GM12878 (cell line): ENCODE measurements at regions not wholly inside any gene's neighbourhood (a gene's known extent, or its start where the extent isn't known, plus 50 kb on each side); places are given as distances from the start of the nearest gene placed in this dataset.

Experiments used
- ATAC-seq: fragments of 200-7000 bp; cut with Tn5 transposase; 3 replicates; pipeline ENCODE4 v1.9.1; 2020; ENCODE audit warnings: mild to moderate bottlenecking, moderate library complexity
- BruUV-seq: library from RNA; stranded (reverse); fragments of 400-500 nt; replicated peaks from 2 replicates; lab custom pipeline; 2021; lab: Mats Ljungman, UMichigan
- CTCF ChIA-PET: fragments of 300-600 bp; sonication (Branson Sonifier 250); formaldehyde crosslinking; extraction: SDS; loops from one replicate; lab custom pipeline; 2021; ENCODE audit warnings: inconsistent platforms; lab: Yijun Ruan, JAX
- POLR2A ChIA-PET: fragments of 350-600 bp; formaldehyde crosslinking; extraction: SDS; loops from one replicate; lab custom pipeline; 2021; ENCODE audit warnings: inconsistent platforms; lab: Charles Lee
- RAD21 ChIA-PET: fragments of 300-600 bp; sonication (Branson Sonifier 250); formaldehyde crosslinking; loops from one replicate; lab custom pipeline; 2023; ENCODE audit warnings: antibody characterized with exemption; ENCODE audit not compliant: unreplicated experiment; lab: Charles Lee
- SMC1A ChIA-PET: fragments of 300-600 bp; sonication (Branson Sonifier 250); formaldehyde crosslinking; loops from one replicate; lab custom pipeline; 2023; ENCODE audit not compliant: unreplicated experiment, uncharacterized antibody; lab: Charles Lee
- DNase-seq: peaks from one replicate; pipeline ENCODE4 v3.0.0-alpha.2; 2011; ENCODE audit warnings: low read depth, low spot score
- FAIRE-seq: peaks from 3 replicates; lab custom pipeline; 2011; peaks lifted over from hg19 to GRCh38; lab: Jason Lieb, UNC
- H2AFZ ChIP-seq: 2 replicates; pipeline ENCODE4 v1.6.0; 2011; ENCODE audit warnings: low read depth, low read length, control low read depth; ENCODE audit not compliant: control insufficient read depth
- H3K27ac ChIP-seq: 2 replicates; pipeline ENCODE4 v1.5.1; 2011; ENCODE audit warnings: control low read depth; ENCODE audit not compliant: control insufficient read depth, insufficient read depth
- H3K27me3 ChIP-seq, 2 experiments: replicated peaks in 1 of 2; 2 replicates each; pipeline versions ENCODE4 v1.6.0 to v1.6.1; 2011; ENCODE audit warnings: low read length in 1 of 2; ENCODE audit not compliant: control insufficient read depth in 2 of 2, insufficient read depth in 2 of 2
- H3K36me3 ChIP-seq, 2 experiments: 2 replicates each; pipeline ENCODE4 v1.5.1; 2011; ENCODE audit warnings: low read length in 1 of 2; ENCODE audit not compliant: control insufficient read depth in 2 of 2, insufficient read depth in 2 of 2
- H3K4me1 ChIP-seq: 2 replicates; pipeline ENCODE4 v1.6.1; 2011; ENCODE audit warnings: mild to moderate bottlenecking, low read length, moderate library complexity, mixed read lengths; ENCODE audit not compliant: control insufficient read depth, insufficient read depth
- H3K4me2 ChIP-seq: 2 replicates; pipeline ENCODE4 v1.6.0; 2011; ENCODE audit warnings: control low read depth; ENCODE audit not compliant: control insufficient read depth, insufficient read depth
- H3K4me3 ChIP-seq: fragments of 200-600 bp; sonication (generic); 2 replicates; pipeline ENCODE4 v1.5.1; 2016
- H3K79me2 ChIP-seq: 2 replicates; pipeline ENCODE4 v1.6.0; 2011; ENCODE audit warnings: low read length; ENCODE audit not compliant: control insufficient read depth, insufficient read depth
- H3K9ac ChIP-seq: 2 replicates; pipeline ENCODE4 v1.8.0; 2011; ENCODE audit warnings: low read length, control low read depth, mixed read lengths; ENCODE audit not compliant: control insufficient read depth, insufficient read depth
- H3K9me3 ChIP-seq: replicated peaks from 3 replicates; pipeline ENCODE4 v1.5.1; 2011; ENCODE audit warnings: mild to moderate bottlenecking, low read length; ENCODE audit not compliant: control insufficient read depth, insufficient read depth
- H4K20me1 ChIP-seq: 2 replicates; pipeline ENCODE4 v1.6.0; 2011; ENCODE audit not compliant: control insufficient read depth, insufficient read depth
- BRCA1 ChIP-seq: IDR thresholded peaks from 2 replicates; pipeline ENCODE4 v1.6.1; 2011; ENCODE audit warnings: low read depth, low read length, improper control_type of control experiment
- CEBPB ChIP-seq, 2 experiments: fragments of 150-350 bp in 1 of 2; IDR thresholded peaks; 2 replicates each; pipeline ENCODE4 v1.6.1; 2012 to 2014; ENCODE audit warnings: low read depth in 2 of 2, low read length in 2 of 2, borderline replicate concordance in 1 of 2, inconsistent platforms in 1 of 2
- CHD1 ChIP-seq: IDR thresholded peaks from 2 replicates; pipeline ENCODE4 v1.6.1; 2012; ENCODE audit warnings: low read depth, low read length, improper control_type of control experiment
- ETV6 ChIP-seq, 2 experiments: fragments of 450-650 bp in 1 of 2; IDR thresholded peaks in 1 of 2; conservative IDR thresholded peaks in 1 of 2; 2 replicates each; pipeline ENCODE4 v1.6.1; 2014; ENCODE audit warnings: antibody characterized with exemption in 1 of 2, borderline replicate concordance in 1 of 2, low read depth in 1 of 2, mild to moderate bottlenecking in 1 of 2, moderate library complexity in 1 of 2
- FOXK2 ChIP-seq: fragments of 450-650 bp; IDR thresholded peaks from 2 replicates; pipeline ENCODE4 v1.6.1; 2017; ENCODE audit warnings: mild to moderate bottlenecking, moderate library complexity
- HDAC6 ChIP-seq: fragments of 200-600 bp; sonication (generic); IDR thresholded peaks from one replicate; pipeline ENCODE4 v1.8.0; 2017; ENCODE audit warnings: antibody characterized with exemption; ENCODE audit not compliant: unreplicated experiment
- NFIC ChIP-seq: IDR thresholded peaks from 2 replicates; pipeline ENCODE4 v1.6.1; 2012; ENCODE audit warnings: low read depth, mild to moderate bottlenecking, inconsistent platforms, low read length, moderate library complexity
- POLR2AphosphoS5 ChIP-seq: IDR thresholded peaks from 2 replicates; pipeline ENCODE4 v1.6.1; 2011; ENCODE audit warnings: mild to moderate bottlenecking, low read length, inconsistent platforms
- SIN3A ChIP-seq: IDR thresholded peaks from 2 replicates; pipeline ENCODE4 v1.6.1; 2012; ENCODE audit warnings: low read depth, low read length, improper control_type of control experiment
- SIX5 ChIP-seq: IDR thresholded peaks from 2 replicates; pipeline ENCODE4 v1.6.1; 2011; ENCODE audit warnings: mild to moderate bottlenecking, low read depth, low read length, moderate library complexity; ENCODE audit not compliant: severe bottlenecking
- in situ Hi-C: fragments of 300-500 bp; cut with MboI; formaldehyde crosslinking; loops from 9 replicates; pipeline ENCODE4 v1.14.3; 2018; ENCODE audit warnings: mixed read lengths
- intact Hi-C: fragments of 100-400 bp; cut with micrococcal nuclease; formaldehyde crosslinking; loops from one replicate; pipeline ENCODE4 v1.14.2; 2022; ENCODE audit not compliant: unreplicated experiment

GRCh38 chr12:31880340-31880739, 78.9 kb upstream of the RESF1 start:
- no peak overlapping the region for H2AFZ ChIP-seq
- no peak for TF ChIP-seq ETV6 (conservative IDR thresholded peaks at IDR 0.05 in 1 of 2, IDR thresholded peaks at IDR 0.05 in 1 of 2; ENCODE audit: borderline replicate concordance in 1 of 2, low read depth in 1 of 2)
- TF ChIP-seq POLR2AphosphoS5 = no peak
- no peak for TF ChIP-seq CEBPB (IDR thresholded peaks at IDR 0.05; ENCODE audit: borderline replicate concordance in 1 of 2, low read depth in 2 of 2, low read length in 2 of 2)
- TF ChIP-seq FOXK2 = no peak
- TF ChIP-seq SIX5 = no peak
- no peak for TF ChIP-seq BRCA1
- no peak for TF ChIP-seq HDAC6
- TF ChIP-seq CHD1 = no peak
- TF ChIP-seq SIN3A = no peak
- no peak for TF ChIP-seq NFIC
- no peak overlapping the region for H3K4me2 ChIP-seq
- in situ Hi-C loops (no loop called here), intact Hi-C loops (no loop called here)
- H3K9me3 ChIP-seq = peaks cover 5% of the 10 kb centered on the region; the same call in 2 of the 3 replicates
- no peak for FAIRE-seq
- DNase-seq = no peak
- H3K9ac ChIP-seq = no peak overlapping the region
- BruUV-seq = no TSS peak
- no peaks in the 10 kb centered on the region for H4K20me1 ChIP-seq
- ChIA-PET CTCF (no interaction called here), RAD21 (no interaction called here), SMC1A (interaction anchor here (0.6 kb wide), 1 partner anchor 1026 kb away, joined by 3 read pairs; no protein-coding TSS in a partner anchor), POLR2A (interaction anchor here (0.5 kb wide), 1 partner anchor 15 kb away, joined by 5 read pairs; no protein-coding TSS in a partner anchor)
- peaks cover 4% of the 10 kb centered on the region for H3K4me1 ChIP-seq
- H3K27me3 ChIP-seq = no peaks in the 10 kb centered on the region
- H3K4me3 ChIP-seq = no peak overlapping the region
- no peak overlapping the region for H3K27ac ChIP-seq
- H3K79me2 ChIP-seq = no peaks in the 10 kb centered on the region
- no peaks in the 10 kb centered on the region for H3K36me3 ChIP-seq
- no peak for ATAC-seq
